Endothelial cell of umbilical vein (primary cell): ENCODE measurements at regions not wholly inside any gene's neighbourhood (a gene's known extent, or its start where the extent isn't known, plus 50 kb on each side); places are given as distances from the start of the nearest gene placed in this dataset.

ENCODE experiments used
- MYC ChIP-seq: IDR thresholded peaks from one replicate; pipeline ENCODE4 v1.6.1; 2011; ENCODE audit warnings: mild to moderate bottlenecking, low read depth, low read length
- POLR2A ChIP-seq: IDR thresholded peaks from 2 replicates; pipeline ENCODE4 v1.6.1; 2012; ENCODE audit warnings: low read depth, mild to moderate bottlenecking, control low read depth, low read length

- TF ChIP-seq POLR2A (no peak), MYC (no peak)
These were observed 190.4 kb downstream of the AHR start for GRCh38 chr7:17488829-17489228.
